Large intestine (tissue), 3 donors: ENCODE measurements at regions not wholly inside any gene's neighbourhood (a gene's known extent, or its start where the extent isn't known, plus 50 kb on each side); places are given as distances from the start of the nearest gene placed in this dataset.
A peak's percentile ranks its signal among the peaks of the same experiment; 100 is the strongest.
"Not testable (repeated sequence)": the region's sequence is repeated elsewhere in the genome, so short reads cannot be mapped to it uniquely, and the experiment has no call there.

ENCODE experiments used
- DNase-seq, 2 donors: peaks; one replicate each; pipeline versions ENCODE4 v3.0.0 to v3.0.0-alpha.2; 2013
- H3K27ac ChIP-seq: one replicate; pipeline ENCODE4 v1.5.1; 2013; ENCODE audit warnings: low read length
- H3K27me3 ChIP-seq: 2 replicates; pipeline ENCODE4 v1.6.1; 2013; ENCODE audit warnings: low read length; ENCODE audit not compliant: control insufficient read depth, insufficient read depth
- H3K36me3 ChIP-seq: 2 replicates; pipeline ENCODE4 v1.6.1; 2013; ENCODE audit warnings: low read length; ENCODE audit not compliant: control insufficient read depth, insufficient read depth
- H3K4me1 ChIP-seq: one replicate; pipeline ENCODE4 v1.6.1; 2013; ENCODE audit warnings: low read length; ENCODE audit not compliant: control insufficient read depth, insufficient read depth
- H3K4me3 ChIP-seq: one replicate; pipeline ENCODE4 v1.5.1; 2013; ENCODE audit warnings: low read length
- H3K9me3 ChIP-seq: one replicate; pipeline ENCODE4 v1.6.1; 2013; ENCODE audit warnings: mild to moderate bottlenecking, low read depth, low read length, moderate library complexity; ENCODE audit not compliant: control insufficient read depth
- WGBS: methylation state at CpG from one replicate; pipeline ENCODE4 v1.1.5; 2013; ENCODE audit warnings: low lambda C conversion rate; ENCODE audit not compliant: insufficient coverage; 5-methylcytosine and 5-hydroxymethylcytosine counted together

DNA sequence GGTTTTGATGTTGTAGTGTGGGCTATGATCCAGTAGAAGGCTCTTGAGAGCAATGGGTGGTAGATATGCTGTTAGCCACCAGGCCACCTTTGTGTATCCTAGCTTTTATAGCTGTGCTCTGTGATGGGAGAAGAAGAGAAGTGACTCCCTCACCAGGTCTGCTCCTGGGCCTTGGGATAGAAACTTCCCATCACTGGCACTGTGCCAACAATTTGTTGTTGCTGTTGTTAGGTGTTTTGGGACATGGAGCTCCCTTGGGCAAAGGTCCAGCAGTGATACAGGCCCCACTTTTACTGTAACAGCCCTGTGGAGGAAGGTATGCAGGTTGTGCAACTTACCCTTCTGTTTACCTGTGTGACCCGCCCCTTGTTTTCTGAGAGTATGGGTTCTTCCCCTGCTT lies 570.9 kb upstream of the GRIN3A start:
- Histone ChIP-seq H3K36me3 (no peaks in the 10 kb centered on the region), H3K27me3 (no peaks in the 10 kb centered on the region)
- WGBS: no CpG with 5 or more reads among the region's 1 CpG

GRCh38 chr9:102295188-102295587 lies 556.7 kb upstream of the GRIN3A start:
- no CpG with 5 or more reads among the region's 3 CpGs for WGBS
- Histone ChIP-seq H3K27ac (no peak overlapping the region), H3K4me3 (no peak overlapping the region), H3K27me3 (no peaks in the 10 kb centered on the region), H3K36me3 (no peaks in the 10 kb centered on the region), H3K4me1 (no peaks in the 10 kb centered on the region), H3K9me3 (no peaks in the 10 kb centered on the region)
- DNase-seq: no peak

More for the DNA sequence above, 570.9 kb upstream of the GRIN3A start:
- Histone ChIP-seq H3K27ac (no peak overlapping the region), H3K4me3 (no peak overlapping the region), H3K9me3 (no peaks in the 10 kb centered on the region), H3K4me1 (no peaks in the 10 kb centered on the region)
- peak in 1 of 2 donors; percentile 2 for DNase-seq

- H3K27ac ChIP-seq: no peak overlapping the region
- DNase-seq: no peak
- H3K27me3 ChIP-seq: no peaks in the 10 kb centered on the region
- H3K36me3 ChIP-seq: no peaks in the 10 kb centered on the region
- no peaks in the 10 kb centered on the region for H3K4me1 ChIP-seq
- no peaks in the 10 kb centered on the region for H3K9me3 ChIP-seq
- no peak overlapping the region for H3K4me3 ChIP-seq
- 60% methylated on average over 1 of the region's 2 CpGs for WGBS
Measured at GRCh38 chr9:102273952-102274351, 535.5 kb upstream of the GRIN3A start.

- H3K4me1 ChIP-seq: no peaks in the 10 kb centered on the region
- no peak overlapping the region for H3K4me3 ChIP-seq
- no peak for DNase-seq
- no peaks in the 10 kb centered on the region for H3K36me3 ChIP-seq
- H3K9me3 ChIP-seq: no peaks in the 10 kb centered on the region
- no CpG with 5 or more reads among the region's 3 CpGs for WGBS
- H3K27ac ChIP-seq: no peak overlapping the region
- no peaks in the 10 kb centered on the region for H3K27me3 ChIP-seq
Measured at GRCh38 chr9:102253099-102253498, 514.7 kb upstream of the GRIN3A start.

- Histone ChIP-seq H3K27ac (no peak overlapping the region), H3K9me3 (no peaks in the 10 kb centered on the region), H3K4me3 (no peak overlapping the region), H3K36me3 (no peaks in the 10 kb centered on the region), H3K4me1 (no peaks in the 10 kb centered on the region), H3K27me3 (no peaks in the 10 kb centered on the region)
- no peak for DNase-seq
- no CpG with 5 or more reads among the region's 4 CpGs for WGBS
Measured at GRCh38 chr9:102244916-102245315, 506.5 kb upstream of the GRIN3A start.

- Histone ChIP-seq H3K4me1 (no peaks in the 10 kb centered on the region), H3K27ac (no peak overlapping the region), H3K36me3 (no peaks in the 10 kb centered on the region), H3K27me3 (no peaks in the 10 kb centered on the region), H3K9me3 (no peaks in the 10 kb centered on the region), H3K4me3 (no peak overlapping the region)
- no CpG with 5 or more reads among the region's 4 CpGs for WGBS
- no peak for DNase-seq
Measured at GRCh38 chr9:102237520-102237919, 499.1 kb upstream of the GRIN3A start.

DNA sequence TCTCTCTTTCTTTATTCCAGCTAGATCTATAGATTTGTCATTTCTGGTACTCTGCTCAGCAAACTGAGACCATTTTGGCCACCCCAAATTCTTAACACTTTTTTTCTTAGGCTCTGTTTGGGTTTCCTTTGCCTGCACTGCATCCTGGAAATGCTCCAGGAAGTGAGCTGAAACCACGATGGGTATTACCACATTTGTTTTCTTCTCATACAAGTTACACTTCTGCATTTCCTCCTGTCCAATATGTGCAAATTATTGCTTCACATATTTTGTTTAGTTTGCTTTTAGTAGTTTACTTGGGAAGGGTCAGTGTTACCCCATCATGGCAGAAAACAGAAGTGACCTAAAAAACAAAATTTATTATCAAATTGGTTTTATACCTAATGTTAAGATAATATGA lies 498.6 kb upstream of the GRIN3A start:
- no peaks in the 10 kb centered on the region for H3K9me3 ChIP-seq
- WGBS: 100% methylated on average over 1 of the region's 1 CpG
- H3K36me3 ChIP-seq: no peaks in the 10 kb centered on the region
- no peaks in the 10 kb centered on the region for H3K4me1 ChIP-seq
- H3K27ac ChIP-seq: no peak overlapping the region
- no peak overlapping the region for H3K4me3 ChIP-seq
- H3K27me3 ChIP-seq: no peaks in the 10 kb centered on the region
- DNase-seq: no peak

DNA sequence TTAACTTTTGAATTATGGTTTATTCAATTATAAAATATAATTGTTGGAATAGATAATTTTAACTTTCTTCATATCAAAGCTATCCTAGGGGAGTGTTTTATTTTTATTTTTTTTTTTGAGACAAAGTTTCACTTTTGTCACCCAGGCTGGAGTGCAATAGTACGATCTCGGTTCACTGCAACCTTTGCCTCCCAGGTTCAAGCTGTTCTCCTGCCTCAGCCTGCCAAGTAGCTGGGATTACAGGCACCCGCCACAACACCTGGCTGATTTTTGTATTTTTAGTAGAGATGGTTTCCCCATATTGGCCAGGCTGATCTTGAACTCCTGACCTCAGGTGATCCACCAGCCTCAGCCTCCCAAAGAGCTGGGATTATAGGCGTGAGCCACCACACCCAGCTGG lies 489.0 kb upstream of the GRIN3A start:
- no CpG with 5 or more reads among the region's 4 CpGs for WGBS
- H3K27ac ChIP-seq, H3K4me1 ChIP-seq, H3K4me3 ChIP-seq, H3K9me3 ChIP-seq, DNase-seq, H3K36me3 ChIP-seq, H3K27me3 ChIP-seq: not testable (repeated sequence)

- Histone ChIP-seq H3K4me3 (no peak overlapping the region), H3K27ac (peak overlapping the region; percentile 52), H3K4me1 (peaks cover 4% of the 10 kb centered on the region), H3K36me3 (no peaks in the 10 kb centered on the region), H3K27me3 (no peaks in the 10 kb centered on the region), H3K9me3 (no peaks in the 10 kb centered on the region)
- WGBS: no CpG with 5 or more reads among the region's 1 CpG
- peak; percentile 23 to 70 for DNase-seq
Measured at GRCh38 chr9:102225841-102226441, 487.5 kb upstream of the GRIN3A start.

GRCh38 chr9:102223320-102224136 lies 485.1 kb upstream of the GRIN3A start:
- H3K4me1 ChIP-seq, H3K9me3 ChIP-seq, H3K36me3 ChIP-seq, H3K4me3 ChIP-seq, H3K27ac ChIP-seq, H3K27me3 ChIP-seq: not testable (repeated sequence)
- peak in 1 of 2 donors; percentile 30 for DNase-seq
- 57% methylated on average over 1 of the region's 27 CpGs for WGBS

- Histone ChIP-seq H3K4me3 (no peak overlapping the region), H3K9me3 (no peaks in the 10 kb centered on the region), H3K27me3 (no peaks in the 10 kb centered on the region), H3K36me3 (no peaks in the 10 kb centered on the region), H3K27ac (no peak overlapping the region), H3K4me1 (no peaks in the 10 kb centered on the region)
- no peak for DNase-seq
- 92% methylated on average over 2 of the region's 3 CpGs for whole genome bisulfite sequencing
Measured at GRCh38 chr9:102209176-102209575, 470.7 kb upstream of the GRIN3A start.
